ENCODE measurements at regions not wholly inside any gene's neighbourhood (a gene's known extent, or its start where the extent isn't known, plus 50 kb on each side); places are given as distances from the start of the nearest gene placed in this dataset.

- TF ChIP-seq CHD4 (IDR thresholded peaks at IDR 0.05; ENCODE audit: borderline replicate concordance) (no peak), MAFK (IDR thresholded peaks at IDR 0.05; ENCODE audit: partially characterized antibody) (no peak), ATOH8 (CRISPR knock-in tag; IDR thresholded peaks at IDR 0.05; ENCODE audit: low read depth) (no peak), HEYL (CRISPR knock-in tag; IDR thresholded peaks at IDR 0.05) (no peak), ZNF302 (CRISPR knock-in tag; IDR thresholded peaks at IDR 0.05) (no peak), BCL3 (IDR thresholded peaks at IDR 0.05) (no peak)
- 77% methylated on average over 8 of the region's 8 CpGs for WGBS (ENCODE audit: missing lambda C conversion rate)
- no peak for FAIRE-seq
Measured at GRCh38 chr9:88680505-88681160, 145.7 kb downstream of the NXNL2 start.

GRCh38 chr9:88681434-88681833 is 146.5 kb downstream of the NXNL2 start:
- FAIRE-seq (no peak), ATAC-seq (no peak), DNase-seq (ENCODE audit: low read depth in 1 of 2, low spot score in 1 of 2) (no peak)
- no peak overlapping the region for H3K4me3 ChIP-seq
- H3K9me3 ChIP-seq = no peaks in the 10 kb centered on the region
- no peak for TF ChIP-seq RCOR1 (IDR thresholded peaks at IDR 0.05; ENCODE audit: low read depth, low read length)
- TF ChIP-seq POLR2AphosphoS2 (conservative IDR thresholded peaks at IDR 0.05; ENCODE audit: low read length) = no peak
- no peak for TF ChIP-seq GATA3 (IDR thresholded peaks at IDR 0.05; ENCODE audit: borderline replicate concordance)
- no peak for TF ChIP-seq EHMT2 (IDR thresholded peaks at IDR 0.05; ENCODE audit: low read depth)
- TF ChIP-seq HMGXB4 (CRISPR knock-in tag; IDR thresholded peaks at IDR 0.05; ENCODE audit: borderline replicate concordance) = no peak
- no peak for TF ChIP-seq TFCP2L1 (CRISPR knock-in tag; IDR thresholded peaks at IDR 0.05)
- no peak for TF ChIP-seq HES2 (IDR thresholded peaks at IDR 0.05)
- no peak for TF ChIP-seq EP300 (IDR thresholded peaks at IDR 0.05)
- no peak for TF ChIP-seq HOXA7 (CRISPR knock-in tag; IDR thresholded peaks at IDR 0.05)
- TF ChIP-seq MAZ (IDR thresholded peaks at IDR 0.05; ENCODE audit: borderline replicate concordance, low read depth, low read length) = no peak
- TF ChIP-seq FOXS1 (CRISPR knock-in tag; IDR thresholded peaks at IDR 0.05) = no peak
- no peak for TF ChIP-seq ZSCAN20 (CRISPR knock-in tag; IDR thresholded peaks at IDR 0.05)
- TF ChIP-seq E2F6 (IDR thresholded peaks at IDR 0.05; ENCODE audit: borderline replicate concordance, low read depth) = no peak
- no peak for TF ChIP-seq HDAC2 (IDR thresholded peaks at IDR 0.05)
- no peak for TF ChIP-seq KDM1A (IDR thresholded peaks at IDR 0.05; ENCODE audit: low read depth)
- no peaks in the 10 kb centered on the region for H3K4me1 ChIP-seq
- ChIA-PET CTCF (interaction anchor here (1.0 kb wide), 1 partner anchor 13 kb away, joined by 4 read pairs; no protein-coding TSS in a partner anchor), POLR2A (no interaction called here)
- WGBS (ENCODE audit: missing lambda C conversion rate) = 83% methylated on average over 8 of the region's 8 CpGs
- H3K4me2 ChIP-seq = no peak overlapping the region
- no peak overlapping the region for H3K27ac ChIP-seq

More at GRCh38 chr9:88680505-88681160, 145.7 kb downstream of the NXNL2 start:
- POLR2A ChIA-PET = no interaction called here
- ATAC-seq (no peak), DNase-seq (ENCODE audit: low read depth in 1 of 2, low spot score in 1 of 2) (no peak)
- H3K27ac ChIP-seq = no peak overlapping the region
- no peaks in the 10 kb centered on the region for H3K4me1 ChIP-seq
- no peak overlapping the region for H3K4me2 ChIP-seq
- CTCF ChIA-PET = no interaction called here
- no peaks in the 10 kb centered on the region for H3K9me3 ChIP-seq
- H3K4me3 ChIP-seq = no peak overlapping the region
